ENCODE measurements at regions not wholly inside any gene's neighbourhood (a gene's known extent, or its start where the extent isn't known, plus 50 kb on each side); places are given as distances from the start of the nearest gene placed in this dataset.
"Not testable (repeated sequence)": the region's sequence is repeated elsewhere in the genome, so short reads cannot be mapped to it uniquely, and the experiment has no call there.

- no peaks in the 10 kb centered on the region for H3K27me3 ChIP-seq (ENCODE audit: control insufficient read depth, insufficient read depth, low read length)
- no peak for DNase-seq (ENCODE audit: low read depth)
- TF ChIP-seq, protein P1, sequence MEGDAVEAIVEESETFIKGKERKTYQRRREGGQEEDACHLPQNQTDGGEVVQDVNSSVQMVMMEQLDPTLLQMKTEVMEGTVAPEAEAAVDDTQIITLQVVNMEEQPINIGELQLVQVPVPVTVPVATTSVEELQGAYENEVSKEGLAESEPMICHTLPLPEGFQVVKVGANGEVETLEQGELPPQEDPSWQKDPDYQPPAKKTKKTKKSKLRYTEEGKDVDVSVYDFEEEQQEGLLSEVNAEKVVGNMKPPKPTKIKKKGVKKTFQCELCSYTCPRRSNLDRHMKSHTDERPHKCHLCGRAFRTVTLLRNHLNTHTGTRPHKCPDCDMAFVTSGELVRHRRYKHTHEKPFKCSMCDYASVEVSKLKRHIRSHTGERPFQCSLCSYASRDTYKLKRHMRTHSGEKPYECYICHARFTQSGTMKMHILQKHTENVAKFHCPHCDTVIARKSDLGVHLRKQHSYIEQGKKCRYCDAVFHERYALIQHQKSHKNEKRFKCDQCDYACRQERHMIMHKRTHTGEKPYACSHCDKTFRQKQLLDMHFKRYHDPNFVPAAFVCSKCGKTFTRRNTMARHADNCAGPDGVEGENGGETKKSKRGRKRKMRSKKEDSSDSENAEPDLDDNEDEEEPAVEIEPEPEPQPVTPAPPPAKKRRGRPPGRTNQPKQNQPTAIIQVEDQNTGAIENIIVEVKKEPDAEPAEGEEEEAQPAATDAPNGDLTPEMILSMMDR (IDR thresholded peaks at IDR 0.05; ENCODE audit: insufficient read depth, low read length, severe bottlenecking), result no peak
- H3K4me3 ChIP-seq (ENCODE audit: low read depth, low read length), result no peak overlapping the region
- no peak for FAIRE-seq
- H3K36me3 ChIP-seq (ENCODE audit: control insufficient read depth, insufficient read depth, low read length), result no peaks in the 10 kb centered on the region
These were observed 309.7 kb upstream of the GADL1 start for GRCh38 chr3:31203960-31204795.

- DNase-seq (ENCODE audit: low read depth); H3K4me3 ChIP-seq (ENCODE audit: low read depth, low read length); H3K36me3 ChIP-seq (ENCODE audit: control insufficient read depth, insufficient read depth, low read length); H3K27me3 ChIP-seq (ENCODE audit: control insufficient read depth, insufficient read depth, low read length); FAIRE-seq: not testable (repeated sequence)
These were observed 310.3 kb upstream of the GADL1 start for GRCh38 chr3:31204796-31205056.

DNA sequence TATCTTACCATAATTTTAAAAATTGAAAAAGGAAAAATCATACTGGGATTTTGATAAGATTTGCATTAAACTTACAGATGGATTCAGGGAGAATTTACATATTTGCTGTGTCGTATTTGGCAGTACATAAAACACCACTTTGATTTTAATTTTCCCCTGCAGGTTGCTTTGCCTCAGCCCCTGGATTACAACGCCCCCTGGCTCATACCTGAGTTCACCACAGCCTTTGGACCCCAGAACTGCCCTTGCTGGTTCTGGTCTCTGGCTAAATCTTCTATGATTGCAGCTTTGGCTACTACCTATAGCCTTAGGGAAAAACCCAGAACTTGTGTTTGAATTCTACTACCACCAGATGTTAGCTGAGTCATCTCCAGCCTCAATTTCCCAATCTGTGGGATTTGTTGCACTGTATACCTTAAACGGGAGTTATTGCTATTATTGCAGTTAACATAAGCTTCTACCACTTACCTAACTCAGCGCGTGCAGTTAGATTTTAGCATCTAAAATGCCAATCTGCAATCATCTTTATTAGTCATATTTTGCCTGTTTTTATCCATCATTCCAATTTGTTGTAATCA, 315.7 kb upstream of the GADL1 start:
- no peaks in the 10 kb centered on the region for H3K36me3 ChIP-seq (ENCODE audit: control insufficient read depth, insufficient read depth, low read length)
- no peak for DNase-seq (ENCODE audit: low read depth)
- H3K4me3 ChIP-seq (ENCODE audit: low read depth, low read length), result no peak overlapping the region
- no peaks in the 10 kb centered on the region for H3K27me3 ChIP-seq (ENCODE audit: control insufficient read depth, insufficient read depth, low read length)
- TF ChIP-seq, protein P1 (IDR thresholded peaks at IDR 0.05; ENCODE audit: insufficient read depth, low read length, severe bottlenecking), result no peak
- FAIRE-seq, result no peak

GRCh38 chr3:31213869-31214486, 318.7 kb upstream of the STT3B start:
- H3K4me3 ChIP-seq (ENCODE audit: low read depth, low read length), result no peak overlapping the region
- no peaks in the 10 kb centered on the region for H3K36me3 ChIP-seq (ENCODE audit: control insufficient read depth, insufficient read depth, low read length)
- TF ChIP-seq, protein P1 (IDR thresholded peaks at IDR 0.05; ENCODE audit: insufficient read depth, low read length, severe bottlenecking), result no peak
- FAIRE-seq (no peak), DNase-seq (ENCODE audit: low read depth) (no peak)
- H3K27me3 ChIP-seq (ENCODE audit: control insufficient read depth, insufficient read depth, low read length), result no peaks in the 10 kb centered on the region

DNA sequence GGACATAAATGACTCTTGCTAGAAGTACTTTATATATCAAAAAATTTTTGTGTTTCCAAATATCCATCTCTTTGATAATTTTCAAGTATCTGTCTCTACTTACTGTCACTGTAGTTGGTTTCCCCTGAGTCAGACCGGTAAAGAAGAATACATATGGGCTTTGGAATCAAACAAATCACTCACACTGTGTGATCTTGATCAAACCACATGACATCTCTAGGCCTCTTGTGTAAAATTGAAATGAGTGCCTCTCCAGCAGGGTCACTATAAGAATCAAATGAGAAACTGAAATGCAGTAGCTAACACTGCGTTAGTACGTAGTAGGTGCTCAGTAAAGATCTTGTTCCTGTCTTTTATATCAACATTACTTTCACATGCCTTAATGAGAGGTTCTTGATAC, 314.6 kb upstream of the STT3B start:
- Histone ChIP-seq H3K27me3 (ENCODE audit: control insufficient read depth, insufficient read depth, low read length) (no peaks in the 10 kb centered on the region), H3K36me3 (ENCODE audit: control insufficient read depth, insufficient read depth, low read length) (no peaks in the 10 kb centered on the region), H3K4me3 (ENCODE audit: low read depth, low read length) (no peak overlapping the region)
- FAIRE-seq (no peak), DNase-seq (ENCODE audit: low read depth) (no peak)
- TF ChIP-seq, protein P1 (IDR thresholded peaks at IDR 0.05; ENCODE audit: insufficient read depth, low read length, severe bottlenecking), result no peak

DNA sequence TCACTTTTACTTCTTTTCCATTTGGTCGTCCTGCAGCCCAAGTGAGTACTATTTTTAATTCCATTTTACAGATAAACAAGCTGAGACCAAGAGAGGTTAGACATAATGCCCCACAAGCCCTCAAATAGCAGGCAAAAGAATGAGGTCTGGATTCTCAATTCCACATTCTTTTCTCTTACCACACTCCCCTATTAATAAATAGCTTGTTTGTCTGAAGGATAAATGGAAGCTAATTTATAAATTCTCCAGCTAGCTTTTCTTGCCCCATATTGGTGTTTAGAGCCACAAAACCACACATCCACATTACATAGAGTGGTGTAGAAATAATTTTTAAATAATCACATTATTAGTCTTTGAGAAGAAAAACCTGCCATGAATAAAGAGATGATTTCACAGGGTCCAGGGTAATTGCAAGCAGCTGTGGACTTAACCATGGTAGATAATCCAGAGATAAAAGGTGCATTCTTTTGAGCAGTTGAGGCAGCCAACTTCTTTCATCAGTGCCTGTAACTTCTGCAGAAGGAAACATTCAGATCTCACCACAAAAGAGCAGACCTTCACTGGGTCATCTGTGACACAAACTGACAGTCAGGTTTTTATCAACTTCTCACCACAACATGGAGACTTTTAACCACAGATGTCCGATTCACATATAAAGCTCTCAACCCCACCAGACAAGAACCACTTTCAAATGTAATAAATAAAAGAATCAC, 313.4 kb upstream of the STT3B start:
- no peak for DNase-seq (ENCODE audit: low read depth)
- Histone ChIP-seq H3K4me3 (ENCODE audit: low read depth, low read length) (no peak overlapping the region), H3K36me3 (ENCODE audit: control insufficient read depth, insufficient read depth, low read length) (no peaks in the 10 kb centered on the region), H3K27me3 (ENCODE audit: control insufficient read depth, insufficient read depth, low read length) (no peaks in the 10 kb centered on the region)
- no peak for FAIRE-seq
- TF ChIP-seq, protein P1 (IDR thresholded peaks at IDR 0.05; ENCODE audit: insufficient read depth, low read length, severe bottlenecking), result no peak

Data from bronchial epithelial cell (primary cell).